NCI-H748 treated with DMSO at 0.1 percent for 48 hours (cell line): ENCODE measurements at regions not wholly inside any gene's neighbourhood (a gene's known extent, or its start where the extent isn't known, plus 50 kb on each side); places are given as distances from the start of the nearest gene placed in this dataset.

Experiments used
- DNase-seq: peaks from one replicate; lab custom pipeline; 2025; lab: John Stamatoyannopoulos, UW

DNA sequence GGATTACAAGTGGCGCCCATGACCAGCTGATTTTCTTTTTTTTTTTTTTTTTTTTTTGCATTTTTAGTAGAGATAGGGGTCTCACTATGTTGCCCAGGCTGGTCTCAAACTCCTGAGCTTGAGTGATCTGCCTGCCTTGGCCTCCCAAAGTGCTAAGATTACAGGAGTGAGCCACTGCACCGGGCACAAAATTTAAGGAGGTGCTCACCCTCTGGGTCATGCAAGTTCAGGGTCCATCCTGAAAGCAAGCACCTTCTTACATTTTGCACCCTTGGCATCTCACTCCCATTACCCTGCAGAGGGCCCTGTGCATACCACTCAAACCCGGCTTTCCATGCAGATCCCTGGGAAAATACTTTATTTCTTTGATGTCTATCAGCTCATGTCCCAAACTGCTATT is 95.6 kb upstream of the ADRA1B start:
- no peak for DNase-seq

DNA sequence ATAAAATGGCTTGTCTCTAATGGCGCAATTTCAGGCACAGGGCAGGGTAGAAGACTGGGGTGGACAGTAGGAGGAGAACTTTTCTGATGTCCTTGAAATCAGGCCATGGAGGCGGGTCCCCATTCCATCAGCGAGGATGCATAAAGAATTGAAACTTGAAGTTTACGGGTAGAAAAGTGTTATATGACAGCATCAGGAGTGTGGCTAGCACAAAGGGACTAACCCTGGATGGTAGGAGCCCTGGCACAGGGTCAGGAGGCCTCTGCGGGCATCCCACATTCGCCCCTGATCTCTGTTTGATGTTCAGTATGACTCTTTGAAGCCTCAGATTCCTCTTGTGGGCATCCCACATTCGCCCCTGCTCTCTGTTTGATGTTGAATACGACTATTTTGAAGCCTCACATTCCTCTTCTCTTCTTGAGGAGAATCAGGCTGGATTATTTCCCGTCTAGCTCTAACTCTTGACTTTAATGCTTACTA is 94.8 kb upstream of the ADRA1B start:
- no peak for DNase-seq

DNA sequence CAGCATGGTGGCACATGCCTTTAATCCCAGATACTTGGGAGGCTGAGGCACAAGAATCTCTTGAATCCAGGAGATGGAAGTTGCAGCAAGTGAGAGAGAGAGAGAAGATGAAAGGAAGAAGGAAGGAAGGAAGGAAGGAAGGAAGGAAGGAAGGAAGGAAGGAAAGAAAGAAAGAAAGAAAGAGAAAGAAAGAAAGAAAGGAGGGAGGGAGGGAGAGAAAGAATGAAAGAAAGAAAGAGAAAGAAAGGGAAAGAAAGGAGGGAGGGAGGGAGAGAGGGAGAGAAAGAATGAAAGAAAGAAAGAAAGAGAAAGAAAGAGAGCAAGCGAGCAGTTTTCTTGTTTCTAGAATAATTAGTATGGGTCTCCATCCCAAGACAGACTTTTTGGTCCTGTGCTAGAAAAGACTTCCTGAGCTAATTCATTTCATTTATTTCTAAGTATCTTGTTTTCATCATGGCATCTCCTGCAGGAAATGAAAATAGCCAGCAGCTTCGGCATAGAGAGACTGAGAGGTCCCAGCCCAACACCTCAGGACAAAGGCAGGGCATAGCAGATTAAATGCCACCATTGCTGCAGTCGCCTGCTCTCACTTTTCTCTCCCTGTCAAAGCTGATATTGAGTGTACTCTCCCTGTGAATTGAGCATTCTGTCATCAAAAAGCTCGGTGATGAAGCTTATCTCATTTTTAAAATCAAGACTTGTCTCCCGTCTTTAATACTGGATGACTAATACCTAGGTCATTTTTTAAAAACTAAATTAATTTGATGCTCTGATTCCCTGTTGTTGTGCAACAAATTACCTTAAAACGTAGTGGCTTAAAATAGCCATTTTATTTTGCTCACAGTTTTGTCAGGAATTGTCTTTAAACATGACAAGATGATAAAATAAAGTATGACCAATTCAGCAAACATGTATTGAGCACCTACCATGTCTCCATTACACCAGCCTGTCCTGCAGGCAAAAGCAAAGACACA is 91.8 kb upstream of the ADRA1B start:
- DNase-seq, result no peak

DNA sequence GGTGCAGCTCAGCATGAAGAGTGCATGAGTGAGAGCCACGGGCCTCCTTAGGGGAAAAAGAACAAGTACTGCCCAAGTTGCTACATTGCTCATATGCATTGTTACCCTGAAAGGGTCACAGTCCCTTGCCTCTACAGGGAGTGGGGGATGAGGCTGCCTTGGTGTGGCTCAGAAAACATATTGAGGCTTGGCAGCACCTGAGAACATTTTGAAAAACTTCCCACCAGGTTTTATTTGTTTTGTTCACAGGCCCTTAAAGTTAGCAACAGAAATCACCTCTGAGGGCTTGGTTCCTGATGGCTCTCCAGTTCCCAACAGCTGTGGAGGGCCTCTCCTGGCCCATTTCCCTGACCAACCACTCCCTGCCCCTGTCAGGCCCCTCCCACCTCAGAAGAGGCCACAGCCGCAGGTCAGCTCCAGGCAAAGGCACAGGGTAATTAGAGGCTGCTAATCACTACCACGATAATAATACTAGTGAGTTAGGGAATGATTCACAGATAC is 90.7 kb upstream of the ADRA1B start:
- DNase-seq, result no peak

DNA sequence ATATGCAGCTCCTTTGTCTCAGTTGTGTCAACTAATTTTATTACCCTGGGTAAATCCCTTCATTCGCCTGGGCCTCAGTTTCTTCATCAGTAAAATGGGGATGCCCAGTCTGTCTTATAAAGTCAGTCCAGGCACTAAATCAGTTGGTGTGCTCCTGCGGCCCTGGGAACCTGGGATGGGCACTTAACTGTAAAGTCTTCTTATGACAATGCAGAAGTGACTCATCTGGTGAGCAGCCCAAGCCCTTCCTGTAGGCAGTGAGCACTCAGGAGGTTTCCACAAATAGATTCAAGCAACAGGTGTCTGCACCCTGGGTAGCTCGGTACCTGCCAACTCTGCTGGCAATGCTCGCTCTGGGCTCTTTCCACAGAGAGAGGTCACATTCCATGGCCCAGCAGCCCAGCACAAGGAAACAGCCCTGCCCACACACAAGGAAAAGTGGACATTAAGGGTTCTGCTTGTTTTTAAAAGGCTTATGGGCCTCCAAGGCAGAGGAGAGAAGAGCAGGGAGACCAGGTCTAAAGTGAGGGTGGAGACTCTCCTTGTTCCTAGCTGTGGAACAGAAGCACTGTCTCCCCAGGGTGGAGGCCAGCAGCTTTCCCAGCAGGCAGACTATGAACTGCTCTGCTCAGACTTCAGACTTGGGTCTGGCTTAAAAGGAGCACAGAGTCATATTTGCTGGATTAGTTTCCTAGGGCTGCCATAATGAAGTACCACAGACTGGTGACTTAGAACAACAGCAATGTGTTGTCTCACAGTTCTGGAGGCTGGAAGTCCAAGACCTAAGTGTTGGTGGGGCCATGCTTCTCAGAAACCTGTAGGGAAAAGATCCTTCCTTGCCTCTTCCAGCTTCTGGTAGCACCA is 89.7 kb upstream of the ADRA1B start:
- DNase-seq, result no peak

DNA sequence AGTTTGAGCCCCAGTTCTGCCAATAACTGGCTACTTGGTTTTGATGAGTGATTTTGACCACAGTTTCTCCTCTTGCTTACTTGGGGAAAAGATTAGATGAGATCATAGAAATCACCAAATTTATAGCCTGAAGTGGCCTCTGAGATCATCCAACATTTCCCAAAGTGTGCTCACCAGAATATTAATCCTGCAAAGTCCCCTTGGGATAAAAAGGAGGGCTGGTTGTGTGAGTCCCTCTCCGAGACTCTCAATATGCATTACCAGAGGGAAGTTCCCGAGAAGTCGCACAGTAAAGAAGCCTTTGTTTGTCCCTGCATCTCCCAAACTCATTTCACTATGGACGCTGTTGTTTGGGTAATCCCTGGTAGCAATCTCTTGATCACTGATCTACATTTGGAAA is 88.4 kb upstream of the ADRA1B start:
- no peak for DNase-seq

DNA sequence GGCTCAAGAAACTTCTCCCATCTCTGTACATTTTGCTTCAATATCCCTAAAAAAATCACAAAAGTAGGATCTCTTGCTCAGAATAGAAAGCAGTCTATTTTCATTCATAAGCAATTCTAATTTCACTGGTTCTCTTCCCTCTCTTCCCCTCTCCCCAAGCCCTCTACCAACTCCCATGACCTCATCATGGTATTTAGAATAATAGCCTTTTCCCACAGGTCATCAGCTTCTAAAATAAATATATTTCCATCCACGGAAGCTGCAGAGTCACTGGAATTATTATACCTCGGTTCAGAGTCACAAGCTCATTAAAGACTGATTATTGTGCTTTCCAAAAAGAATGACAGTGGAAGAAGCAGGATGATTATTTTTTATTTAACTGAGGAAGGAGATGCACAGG is 84.2 kb upstream of the ADRA1B start:
- no peak for DNase-seq

DNA sequence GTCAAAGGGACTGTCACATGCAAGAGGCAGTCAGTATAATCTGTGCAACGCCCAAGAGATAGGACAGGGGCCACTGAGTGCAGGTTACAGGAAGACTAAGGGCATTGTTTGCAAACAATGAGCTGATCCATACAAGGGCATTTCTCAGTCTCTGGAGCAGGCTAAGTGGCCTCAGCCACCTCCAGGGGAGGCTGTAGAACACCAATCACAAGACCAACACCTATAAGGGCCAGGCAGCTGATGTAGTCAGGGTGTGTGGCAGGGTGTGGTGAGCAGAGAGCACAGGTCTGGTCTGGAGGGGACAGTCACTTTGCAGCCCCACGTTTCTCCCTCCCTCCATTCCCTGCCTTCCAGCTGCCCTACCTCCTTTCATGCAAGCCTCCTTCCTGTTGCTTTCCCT is 83.2 kb upstream of the ADRA1B start:
- DNase-seq, result no peak

DNA sequence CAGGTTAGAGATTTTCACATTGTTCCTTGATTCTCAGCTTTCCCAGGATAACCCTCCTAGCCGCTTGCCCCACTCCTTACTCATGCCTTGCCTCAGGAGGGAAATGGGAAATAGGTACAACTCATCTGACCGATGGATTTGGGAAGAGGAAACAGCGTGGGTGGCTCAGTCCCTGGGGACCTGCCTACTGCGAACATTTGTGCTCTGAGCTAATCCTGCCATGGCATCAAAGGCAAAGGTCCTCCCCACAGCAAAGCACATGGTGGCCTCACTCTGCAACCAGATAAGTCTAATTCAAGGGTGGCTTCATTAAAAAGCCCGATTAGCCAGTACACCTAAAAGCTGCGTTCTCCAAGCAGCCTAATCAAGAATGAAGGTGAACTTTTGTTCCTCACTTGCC is 82.4 kb upstream of the ADRA1B start:
- DNase-seq, result no peak

DNA sequence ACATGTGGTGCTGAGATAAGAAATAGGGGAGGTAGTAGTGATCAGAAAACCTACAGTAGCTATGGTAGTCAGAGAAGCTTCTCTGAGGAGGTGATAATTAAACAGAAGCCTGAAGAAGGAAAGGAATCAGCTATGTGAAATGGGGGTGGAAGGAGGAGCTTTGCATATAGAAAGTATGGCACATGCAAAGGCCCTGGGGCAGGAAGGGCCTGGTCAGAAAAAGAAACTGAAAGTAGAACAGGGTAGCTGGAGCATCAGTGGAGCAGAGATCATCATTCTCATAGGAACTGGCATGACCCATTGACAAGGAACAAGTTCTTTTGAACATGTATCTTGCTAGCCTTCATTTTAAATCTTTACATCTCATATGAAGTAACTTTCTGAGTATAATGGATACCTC is 80.7 kb upstream of the ADRA1B start:
- DNase-seq, result no peak

DNA sequence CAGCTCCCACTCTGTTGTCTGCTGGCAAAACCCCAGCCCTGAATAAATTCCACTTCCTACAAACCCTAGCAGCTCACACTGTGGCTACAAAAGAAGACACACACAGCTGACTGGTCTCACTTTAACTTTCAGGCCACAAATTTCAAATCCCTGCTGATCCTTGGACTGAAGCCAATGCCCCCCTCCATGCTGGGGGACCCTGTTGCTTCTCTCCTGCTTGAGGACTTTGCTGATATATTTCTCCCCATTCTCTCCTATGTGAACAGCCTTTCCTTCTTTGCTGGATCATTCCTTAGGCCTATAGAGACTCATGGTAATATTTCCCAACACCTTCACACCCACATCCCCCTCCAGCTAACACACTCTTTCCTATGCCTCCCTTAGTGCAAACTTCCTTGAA is 79.6 kb upstream of the ADRA1B start:
- DNase-seq, result no peak

DNA sequence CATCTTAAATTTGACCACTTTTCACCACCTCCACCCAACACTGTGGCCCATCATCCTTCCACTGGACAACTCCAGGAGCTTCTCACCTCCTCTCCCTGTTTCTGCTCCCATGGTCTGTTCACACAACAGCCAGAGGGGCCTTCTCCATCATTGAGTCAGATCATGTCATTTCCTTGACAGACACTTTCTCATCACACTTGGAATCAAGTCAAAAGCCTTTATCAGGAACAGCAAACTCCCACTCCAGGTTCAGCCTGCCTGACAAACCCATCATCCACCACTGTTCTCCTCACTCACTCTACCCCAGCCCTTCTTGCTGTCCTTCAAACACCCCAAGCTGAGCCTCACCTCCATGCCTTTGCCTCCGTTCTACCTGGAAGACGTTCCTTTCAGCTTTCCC is 78.4 kb upstream of the ADRA1B start:
- no peak for DNase-seq

DNA sequence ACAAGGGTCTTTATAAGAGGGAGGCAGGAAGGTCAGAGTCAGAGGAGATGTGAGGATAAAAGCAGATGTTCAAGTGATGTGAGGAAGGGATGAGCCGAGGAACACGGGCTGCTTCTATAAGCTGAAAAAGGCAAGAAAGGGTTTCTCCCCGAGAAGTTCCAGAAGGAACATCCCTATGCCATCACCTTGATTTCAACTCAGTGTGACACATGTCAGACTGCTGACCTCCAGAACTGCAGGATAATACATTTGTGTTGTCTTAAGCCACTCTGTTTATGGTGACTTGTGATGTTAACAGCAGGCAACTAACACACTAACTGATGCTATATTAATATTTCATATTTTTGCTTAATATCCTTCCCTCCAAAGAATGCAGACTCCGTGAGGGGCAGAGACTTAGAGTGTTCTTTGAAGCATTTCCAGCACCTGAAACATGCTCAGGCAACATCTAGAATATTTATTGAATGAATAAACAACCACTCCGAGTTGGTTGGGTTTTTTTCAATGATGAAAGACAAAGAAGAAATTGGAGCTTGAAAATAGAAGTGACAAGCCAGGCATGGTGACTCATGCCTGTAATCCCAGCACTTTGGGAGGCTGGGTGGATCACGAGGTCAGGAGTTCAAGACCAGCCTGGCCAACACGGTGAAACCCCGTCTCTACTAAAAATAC is 77.6 kb upstream of the ADRA1B start:
- DNase-seq, result no peak

DNA sequence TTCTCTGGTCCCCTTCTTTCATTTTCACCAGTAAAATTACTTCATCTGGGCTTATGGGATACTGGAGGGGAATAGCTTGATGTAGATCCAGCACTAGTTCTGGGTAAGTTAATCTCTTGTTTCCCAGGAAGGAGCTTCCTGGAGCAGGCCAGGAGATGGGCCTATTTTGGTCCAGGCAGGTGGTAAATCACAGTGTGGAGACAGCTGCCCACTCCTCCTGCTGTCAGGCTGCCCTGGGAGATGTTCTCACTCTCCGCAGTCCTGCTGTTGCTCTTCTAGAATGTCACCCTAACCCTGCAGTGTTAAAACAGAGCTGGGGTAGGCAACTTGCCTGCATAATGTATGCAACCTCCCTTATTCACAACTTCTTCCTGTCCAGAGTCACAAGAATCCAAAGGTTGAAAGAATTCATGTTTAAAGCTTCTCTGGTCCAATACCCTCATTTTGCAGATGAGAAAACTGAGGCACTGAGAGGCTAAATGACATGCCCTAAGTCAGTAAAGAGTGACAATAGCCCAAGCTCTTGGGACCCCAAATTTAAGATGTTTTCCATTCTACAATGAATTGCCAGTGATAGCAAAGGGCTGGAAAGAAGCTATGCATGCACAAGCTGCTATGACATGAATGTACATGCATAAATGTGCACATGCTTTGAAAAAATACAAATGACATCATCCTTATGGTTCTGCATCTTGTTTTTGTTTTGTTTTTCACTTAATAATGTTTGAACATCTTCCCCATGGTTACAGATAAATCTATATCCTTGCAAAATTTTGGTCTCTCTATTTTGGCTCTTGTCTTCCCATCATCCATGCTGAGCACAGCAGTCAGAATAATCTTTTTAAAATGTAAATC is 71.8 kb upstream of the ADRA1B start:
- no peak for DNase-seq

DNA sequence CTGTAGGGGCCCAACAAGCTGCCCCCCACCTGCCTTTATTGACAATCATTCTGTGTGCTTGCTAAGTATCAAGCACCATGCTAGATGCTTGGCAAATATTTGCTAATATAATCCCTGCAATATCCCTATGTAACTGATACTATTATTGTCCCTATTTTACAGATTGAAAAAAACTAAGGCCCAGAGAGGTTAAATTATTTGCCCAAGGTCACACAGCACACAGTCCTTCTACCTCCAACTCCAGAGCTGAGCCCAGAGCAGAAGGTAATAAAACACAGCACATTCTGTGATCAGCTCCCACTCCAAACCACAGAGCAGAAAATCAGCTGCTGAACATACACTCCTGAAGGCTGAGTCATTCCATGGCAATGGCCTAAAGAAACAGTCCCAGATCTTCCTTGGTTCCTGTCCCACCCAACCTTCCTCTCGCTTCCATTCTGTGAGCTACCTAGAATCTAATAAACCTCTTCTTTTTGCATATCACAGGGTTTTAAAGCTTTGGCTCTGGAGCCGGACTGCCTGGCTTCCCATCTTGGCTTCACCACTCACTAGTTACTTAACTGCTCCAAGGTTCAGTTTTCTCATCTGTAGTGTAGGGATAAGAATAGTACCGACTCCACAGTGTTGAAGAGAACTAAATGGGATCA is 66.7 kb upstream of the ADRA1B start:
- no peak for DNase-seq

DNA sequence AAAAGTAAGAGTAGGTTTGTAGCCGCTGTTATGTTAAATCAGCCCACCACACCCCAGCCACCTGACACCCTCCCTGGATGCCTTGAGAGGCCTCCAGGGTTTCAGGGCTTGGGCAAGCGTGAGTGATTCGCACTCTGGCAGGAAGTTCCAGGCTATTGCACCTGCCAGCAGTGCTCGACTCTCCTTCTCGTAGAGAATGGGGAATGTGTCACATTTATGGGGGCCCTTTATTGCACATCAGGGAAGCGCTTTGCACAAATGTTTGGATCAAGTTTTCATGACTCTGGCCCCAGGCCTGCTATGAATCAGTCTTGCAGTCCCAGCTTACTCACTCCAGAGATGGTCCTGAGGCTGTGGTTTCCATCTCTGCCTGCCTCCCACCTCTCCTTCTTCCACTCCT is 66.1 kb upstream of the ADRA1B start:
- no peak for DNase-seq

DNA sequence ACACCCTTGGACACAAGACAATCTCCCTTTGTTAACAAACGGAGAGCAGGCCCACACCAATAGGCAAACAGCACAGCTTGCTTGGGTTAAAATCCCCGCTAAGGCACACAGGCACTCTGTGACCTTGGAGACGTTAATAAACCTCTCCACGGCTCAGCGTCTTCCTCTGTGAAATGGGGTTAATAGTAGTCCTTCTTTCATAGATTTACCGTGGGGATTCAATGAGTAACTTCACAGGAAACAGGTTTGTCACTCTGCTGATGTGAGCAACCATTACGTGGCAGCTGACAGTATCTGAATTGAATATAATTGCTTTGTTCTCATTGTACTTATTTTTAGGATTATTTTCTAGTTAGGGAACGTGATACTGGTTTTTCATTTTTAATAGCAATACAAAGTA is 65.2 kb upstream of the ADRA1B start:
- no peak for DNase-seq

DNA sequence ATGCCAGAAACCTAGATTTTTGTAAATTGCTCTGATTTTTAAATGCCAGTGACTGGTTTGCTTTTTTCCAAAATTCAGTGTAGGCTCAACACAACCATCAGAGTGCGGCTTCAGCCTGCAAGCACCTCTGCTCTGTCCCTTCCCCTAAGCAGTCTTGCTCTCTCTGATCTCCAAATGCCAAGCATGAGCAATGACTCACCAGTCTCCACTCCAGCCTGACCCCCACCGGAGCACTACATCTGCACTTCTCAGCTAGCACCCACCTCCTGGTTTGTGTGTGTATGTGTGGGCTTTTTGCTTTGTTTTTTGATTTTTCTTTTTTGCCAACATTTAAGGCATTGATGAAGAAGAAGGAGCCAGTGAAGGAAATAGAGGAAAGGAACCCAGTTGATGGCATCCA is 61.4 kb upstream of the ADRA1B start:
- DNase-seq, result no peak

DNA sequence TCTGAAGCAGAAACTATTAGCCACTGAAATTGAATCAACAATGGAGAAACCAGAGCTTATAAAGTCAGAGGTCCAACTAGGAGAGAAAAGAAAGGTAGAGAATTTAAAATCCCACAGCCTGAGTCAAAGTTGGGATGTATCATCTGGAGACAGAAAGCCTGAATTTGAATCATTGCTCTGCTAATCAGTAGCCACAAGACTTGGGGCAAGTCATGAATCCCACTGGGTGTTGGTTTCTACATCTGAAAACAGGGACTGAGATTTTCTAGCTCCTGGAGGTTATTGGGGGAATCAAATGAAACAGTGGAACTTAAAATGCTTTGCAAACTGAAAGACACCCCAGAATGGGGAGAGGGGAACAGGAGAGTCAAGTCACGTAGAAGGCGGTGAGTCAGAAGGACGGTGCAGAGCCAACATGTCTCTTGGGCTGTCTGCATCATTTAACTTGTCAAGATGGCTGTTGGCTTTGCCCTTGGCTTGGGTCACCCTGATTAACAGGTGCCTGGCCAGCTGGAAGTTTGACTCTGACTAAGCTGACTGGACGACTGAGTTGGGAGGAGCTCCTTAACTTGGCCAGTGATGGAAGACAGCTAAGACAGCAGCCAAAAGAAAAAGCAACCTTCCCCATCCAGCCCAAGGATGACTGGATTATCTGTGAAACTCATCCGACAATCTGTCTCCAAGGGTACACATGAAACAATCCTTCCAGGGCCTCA is 60.6 kb upstream of the ADRA1B start:
- DNase-seq, result no peak

DNA sequence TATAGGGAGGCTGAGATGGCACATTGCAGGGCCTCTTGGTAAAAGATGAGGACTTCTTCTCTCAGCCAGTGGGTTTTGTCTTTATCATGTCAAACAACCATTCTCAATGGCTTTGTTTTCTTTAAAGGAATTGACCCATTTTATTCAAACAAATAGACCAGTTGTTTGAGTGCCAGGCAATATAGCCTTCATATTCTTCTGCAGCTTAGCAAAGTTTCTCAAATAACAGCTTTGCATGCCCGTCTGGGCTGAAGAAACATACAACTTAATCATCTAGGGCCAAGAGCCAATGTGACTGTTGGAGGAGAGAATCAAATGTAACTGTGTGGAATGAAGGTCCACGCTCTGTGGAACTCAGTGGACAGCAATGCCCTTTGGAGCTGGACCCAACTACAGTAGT is 57.4 kb upstream of the ADRA1B start:
- no peak for DNase-seq
